H1 (cell line): ENCODE measurements at regions not wholly inside any gene's neighbourhood (a gene's known extent, or its start where the extent isn't known, plus 50 kb on each side); places are given as distances from the start of the nearest gene placed in this dataset.

ENCODE experiments used
- ASH2L ChIP-seq: fragments of 200-600, 300-600 bp; sonication (generic); IDR thresholded peaks from one replicate; pipeline ENCODE4 v1.7.1; 2017; ENCODE audit warnings: low read length
- CHD1 ChIP-seq: IDR thresholded peaks from 2 replicates; pipeline ENCODE4 v1.6.1; 2012; ENCODE audit warnings: low read depth, low read length, improper control_type of control experiment
- CTCF ChIP-seq, 3 experiments: IDR thresholded peaks; 1 replicate in 2 of 3; 2 replicates in 1 of 3; pipeline versions ENCODE4 v1.5.1 to v1.6.1; 2011; ENCODE audit warnings: low read length in 3 of 3, mild to moderate bottlenecking in 3 of 3, inconsistent platforms in 2 of 3, low read depth in 1 of 3, moderate library complexity in 1 of 3; ENCODE audit not compliant: insufficient read depth in 1 of 3; ENCODE audit errors: control extremely low read depth in 1 of 3
- EZH2 ChIP-seq: fragments of 200-600 bp; sonication (generic); IDR thresholded peaks from 2 replicates; pipeline ENCODE4 v1.7.1; 2012; ENCODE audit warnings: low read depth, mild to moderate bottlenecking, moderate library complexity, low read length, inconsistent platforms; ENCODE audit not compliant: severe bottlenecking
- MAFK ChIP-seq: IDR thresholded peaks from 2 replicates; pipeline ENCODE4 v1.6.1; 2012; ENCODE audit warnings: low read depth, mild to moderate bottlenecking, improper control_type of control experiment, low read length
- SIX5 ChIP-seq: IDR thresholded peaks from 2 replicates; pipeline ENCODE4 v1.6.1; 2011; ENCODE audit warnings: mild to moderate bottlenecking, low read depth, low read length

GRCh38 chr7:156096771-156097538 is 284.7 kb upstream of the SHH start:
- TF ChIP-seq ASH2L (no peak), CTCF (IDR thresholded peaks at IDR 0.05; ENCODE audit: control extremely low read depth in 1 of 3, insufficient read depth in 1 of 3, low read depth in 1 of 3, low read length in 3 of 3) (no peak), MAFK (no peak), CHD1 (no peak), SIX5 (no peak), EZH2 (no peak)
